ENCODE measurements at regions not wholly inside any gene's neighbourhood (a gene's known extent, or its start where the extent isn't known, plus 50 kb on each side); places are given as distances from the start of the nearest gene placed in this dataset.

GRCh38 chr1:191101960-191102359, 624.3 kb upstream of the BRINP3 start:
- Histone ChIP-seq H3K27ac (no peak overlapping the region), H3K4me3 (no peak overlapping the region), H3K4me1 (no peaks in the 10 kb centered on the region), H3K36me3 (no peaks in the 10 kb centered on the region), H3K9me3 (no peaks in the 10 kb centered on the region), H3K27me3 (no peaks in the 10 kb centered on the region)
- no peak for TF ChIP-seq CTCF (IDR thresholded peaks at IDR 0.05)
- no peak for DNase-seq (ENCODE audit: low spot score)

GRCh38 chr1:191125950-191126349, 648.3 kb upstream of the BRINP3 start:
- no peaks in the 10 kb centered on the region for H3K27me3 ChIP-seq

GRCh38 chr1:191134796-191135195, 657.1 kb upstream of the BRINP3 start:
- no peaks in the 10 kb centered on the region for H3K9me3 ChIP-seq
- TF ChIP-seq CTCF (IDR thresholded peaks at IDR 0.05) = no peak
- no peaks in the 10 kb centered on the region for H3K27me3 ChIP-seq
- DNase-seq (ENCODE audit: low spot score) = no peak
- no peaks in the 10 kb centered on the region for H3K4me1 ChIP-seq
- H3K36me3 ChIP-seq = no peaks in the 10 kb centered on the region
- H3K27ac ChIP-seq = no peak overlapping the region
- no peak overlapping the region for H3K4me3 ChIP-seq

More at GRCh38 chr1:191125950-191126349, 648.3 kb upstream of the BRINP3 start:
- no peak overlapping the region for H3K4me3 ChIP-seq
- DNase-seq (ENCODE audit: low spot score) = no peak
- no peak overlapping the region for H3K27ac ChIP-seq
- peaks cover 0 to 6% of the 10 kb centered on the region in 2 donors for H3K9me3 ChIP-seq
- H3K4me1 ChIP-seq = no peaks in the 10 kb centered on the region
- TF ChIP-seq CTCF (IDR thresholded peaks at IDR 0.05) = no peak
- no peaks in the 10 kb centered on the region for H3K36me3 ChIP-seq

- no peak for DNase-seq (ENCODE audit: low spot score)
Measured at GRCh38 chr1:191140038-191140437, 662.4 kb upstream of the BRINP3 start.

GRCh38 chr1:191142748-191143147, 665.1 kb upstream of the BRINP3 start:
- Histone ChIP-seq H3K27ac (no peak overlapping the region), H3K27me3 (no peaks in the 10 kb centered on the region), H3K4me3 (no peak overlapping the region)

More at GRCh38 chr1:191140038-191140437, 662.4 kb upstream of the BRINP3 start:
- Histone ChIP-seq H3K36me3 (no peaks in the 10 kb centered on the region), H3K9me3 (no peaks in the 10 kb centered on the region), H3K27ac (no peak overlapping the region), H3K27me3 (no peaks in the 10 kb centered on the region), H3K4me3 (no peak overlapping the region), H3K4me1 (no peaks in the 10 kb centered on the region)
- TF ChIP-seq CTCF (IDR thresholded peaks at IDR 0.05) = no peak

More at GRCh38 chr1:191142748-191143147, 665.1 kb upstream of the BRINP3 start:
- H3K4me1 ChIP-seq = no peaks in the 10 kb centered on the region
- DNase-seq (ENCODE audit: low spot score) = no peak
- no peaks in the 10 kb centered on the region for H3K9me3 ChIP-seq
- H3K36me3 ChIP-seq = no peaks in the 10 kb centered on the region
- TF ChIP-seq CTCF (IDR thresholded peaks at IDR 0.05) = no peak

Data from right atrium auricular region (tissue), 2 donors.